IPS-18c (cell line): ENCODE measurements at regions not wholly inside any gene's neighbourhood (a gene's known extent, or its start where the extent isn't known, plus 50 kb on each side); places are given as distances from the start of the nearest gene placed in this dataset.
"Not testable (repeated sequence)": the region's sequence is repeated elsewhere in the genome, so short reads cannot be mapped to it uniquely, and the experiment has no call there.

Source experiments
- H3K4me3 ChIP-seq: 2 replicates; pipeline ENCODE4 v1.7.0; 2013; ENCODE audit warnings: low read depth, mild to moderate bottlenecking, low read length, moderate library complexity; ENCODE audit not compliant: insufficient read depth
- H3K9me3 ChIP-seq: one replicate; pipeline ENCODE4 v1.6.1; 2013; ENCODE audit warnings: mild to moderate bottlenecking, low read length, moderate library complexity; ENCODE audit not compliant: control insufficient read depth, insufficient read depth

DNA sequence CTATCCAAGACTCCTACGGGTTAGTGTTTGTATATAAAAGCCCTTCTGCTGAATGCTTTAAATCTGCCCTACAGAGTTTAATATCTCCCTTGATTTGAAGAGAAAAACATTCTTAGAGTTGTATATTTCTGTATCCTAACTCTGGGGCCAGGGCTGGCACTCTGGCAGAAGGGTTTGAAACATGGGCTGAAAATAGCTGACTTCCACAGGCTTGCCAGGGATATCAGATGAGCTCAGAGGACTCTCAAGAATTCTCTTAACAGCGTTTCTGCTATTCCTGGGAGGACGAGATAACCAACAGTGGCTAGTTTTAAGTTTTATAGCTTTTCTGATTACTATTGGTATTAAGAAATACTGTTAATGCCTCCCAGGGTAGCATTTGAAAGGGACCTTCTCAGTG, 127.5 kb downstream of the LIG4 start:
- Histone ChIP-seq H3K9me3 (no peaks in the 10 kb centered on the region), H3K4me3 (no peak overlapping the region)

DNA sequence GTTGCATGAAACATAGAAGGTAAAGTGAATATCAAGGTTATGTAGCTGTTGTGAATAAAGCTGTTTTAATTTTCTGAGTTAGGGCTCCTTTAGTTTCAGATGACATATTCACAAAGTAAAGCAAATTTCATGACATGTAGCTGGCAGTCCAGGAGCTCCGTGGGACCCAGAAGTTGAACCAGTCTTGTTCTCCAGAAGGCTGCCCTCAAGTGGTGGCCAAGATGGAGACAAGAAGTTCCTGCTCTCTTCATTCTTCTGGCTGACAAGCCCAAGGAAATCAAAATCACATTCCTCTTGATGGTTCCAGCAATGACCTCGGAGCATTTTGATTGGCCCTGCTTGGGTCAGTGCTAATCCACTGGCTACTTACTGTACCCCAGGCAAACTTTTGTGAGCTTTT, 128.7 kb downstream of the LIG4 start:
- H3K9me3 ChIP-seq = no peaks in the 10 kb centered on the region

DNA sequence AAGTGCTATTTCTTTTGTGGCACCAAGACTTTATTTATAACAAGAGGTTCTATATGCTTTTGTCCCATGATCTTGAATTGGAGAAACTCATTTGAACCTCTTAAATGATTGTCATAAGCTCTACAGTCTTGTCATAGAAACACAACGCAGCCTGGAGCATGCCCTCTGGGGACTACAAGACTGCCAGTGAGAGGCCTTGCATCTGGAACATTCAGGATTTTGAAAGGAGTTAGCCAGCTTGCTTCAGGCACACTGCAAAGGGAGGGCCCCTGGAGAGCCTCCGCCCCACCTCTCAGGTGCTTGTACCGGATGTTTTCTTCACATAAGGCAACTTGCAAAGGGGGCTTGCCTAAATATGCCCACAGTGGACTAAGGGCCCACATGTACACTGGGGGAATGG, 130.5 kb downstream of the LIG4 start:
- H3K4me3 ChIP-seq = no peak overlapping the region
- H3K9me3 ChIP-seq = no peaks in the 10 kb centered on the region

More for the DNA sequence above, 128.7 kb downstream of the LIG4 start:
- no peak overlapping the region for H3K4me3 ChIP-seq

DNA sequence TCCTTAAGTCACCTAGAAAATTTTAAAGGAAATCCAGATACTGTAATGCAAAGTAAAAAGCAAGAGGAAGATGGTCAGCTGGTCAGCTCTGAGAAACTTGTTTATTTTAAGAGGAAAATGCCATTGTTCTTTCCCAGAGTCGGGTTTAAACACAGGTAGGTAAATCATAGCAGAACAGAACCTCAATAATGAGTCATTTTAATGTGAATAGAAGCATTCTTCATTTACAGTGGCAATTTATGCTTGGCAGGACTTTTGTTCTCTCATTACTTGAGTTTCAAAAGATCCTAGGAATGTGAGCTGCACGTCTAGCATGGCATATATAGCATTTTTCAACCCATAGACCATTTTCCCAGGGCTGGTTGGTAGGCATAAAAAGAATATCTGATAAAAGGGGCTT, 132.3 kb downstream of the LIG4 start:
- Histone ChIP-seq H3K4me3 (no peak overlapping the region), H3K9me3 (no peaks in the 10 kb centered on the region)

DNA sequence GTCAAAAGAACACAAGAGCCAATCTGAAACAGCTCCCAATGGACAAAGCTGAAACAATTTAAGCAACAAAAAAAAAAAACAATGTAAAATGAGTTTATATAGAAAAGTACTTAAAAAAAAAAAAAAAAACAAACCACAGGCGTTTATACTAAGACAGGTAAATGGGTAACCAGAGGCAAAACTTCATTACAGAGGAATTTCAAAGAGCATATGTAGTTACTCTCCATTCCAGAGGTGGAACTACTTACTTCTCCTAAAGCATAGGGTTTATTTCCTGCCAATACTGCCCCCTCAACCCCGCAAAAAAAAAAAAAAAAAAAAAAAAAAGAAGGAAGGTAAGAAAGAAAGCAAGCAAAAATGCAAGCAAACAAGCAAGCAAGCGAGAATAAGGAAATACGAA, 132.9 kb downstream of the LIG4 start:
- no peaks in the 10 kb centered on the region for H3K9me3 ChIP-seq
- no peak overlapping the region for H3K4me3 ChIP-seq

DNA sequence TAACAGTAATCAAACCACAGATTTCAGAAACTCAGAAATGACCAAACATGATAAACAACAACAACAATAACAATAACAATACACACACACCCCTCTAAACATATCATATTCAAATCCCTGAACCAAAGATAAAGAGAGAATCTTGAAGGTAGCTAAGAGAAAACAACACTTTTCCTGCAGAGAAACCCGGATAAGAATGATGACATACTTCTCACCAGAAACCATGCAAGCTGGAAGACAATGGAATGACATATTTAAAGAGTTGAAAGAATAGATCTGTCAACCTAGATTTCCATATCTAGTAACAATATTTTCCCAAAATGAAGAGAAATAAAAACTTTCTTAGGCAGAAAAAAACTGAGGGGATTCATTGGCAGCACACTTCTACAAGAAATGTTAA, 138.1 kb downstream of the LIG4 start:
- Histone ChIP-seq H3K9me3 (no peaks in the 10 kb centered on the region), H3K4me3 (no peak overlapping the region)

DNA sequence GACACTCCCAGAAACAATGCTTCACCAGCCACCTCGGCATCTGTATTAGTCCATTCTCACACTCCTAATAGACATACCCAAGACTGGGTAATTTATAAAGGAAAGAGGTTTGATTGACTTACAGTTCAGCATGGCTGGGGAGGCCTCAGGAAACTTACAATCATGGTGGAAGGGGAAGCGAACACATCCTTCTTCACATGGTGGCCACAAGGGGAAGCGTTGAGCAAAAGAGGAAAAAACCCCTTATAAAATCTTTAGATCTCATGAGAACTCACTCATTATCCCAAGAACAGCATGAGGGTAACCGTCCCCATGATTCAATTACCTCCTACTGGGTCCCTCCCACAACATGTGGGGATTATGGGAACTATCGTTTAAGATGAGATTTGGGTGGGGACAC, 140.9 kb downstream of the LIG4 start:
- not testable (repeated sequence) for H3K4me3 ChIP-seq, H3K9me3 ChIP-seq

DNA sequence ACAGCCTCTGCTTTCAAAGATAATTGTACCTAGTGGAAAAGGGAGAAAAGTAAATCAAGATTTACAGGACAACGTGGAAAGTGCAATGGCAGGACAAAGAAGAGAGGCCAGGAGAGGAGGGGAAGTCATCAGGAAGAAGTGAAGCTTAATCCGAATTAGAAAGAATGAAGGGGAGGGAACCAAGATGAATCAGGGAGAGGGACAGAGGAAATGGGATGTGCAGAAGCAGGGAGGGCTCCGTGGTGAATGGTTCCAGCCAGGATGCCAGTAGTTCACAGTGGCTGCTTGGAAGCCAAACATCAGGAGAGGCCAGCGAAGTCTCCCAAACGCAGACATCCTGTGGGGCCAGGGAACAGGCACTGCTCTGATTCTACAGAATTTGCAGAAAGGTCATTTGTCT, 144.4 kb downstream of the LIG4 start:
- H3K4me3 ChIP-seq = no peak overlapping the region

DNA sequence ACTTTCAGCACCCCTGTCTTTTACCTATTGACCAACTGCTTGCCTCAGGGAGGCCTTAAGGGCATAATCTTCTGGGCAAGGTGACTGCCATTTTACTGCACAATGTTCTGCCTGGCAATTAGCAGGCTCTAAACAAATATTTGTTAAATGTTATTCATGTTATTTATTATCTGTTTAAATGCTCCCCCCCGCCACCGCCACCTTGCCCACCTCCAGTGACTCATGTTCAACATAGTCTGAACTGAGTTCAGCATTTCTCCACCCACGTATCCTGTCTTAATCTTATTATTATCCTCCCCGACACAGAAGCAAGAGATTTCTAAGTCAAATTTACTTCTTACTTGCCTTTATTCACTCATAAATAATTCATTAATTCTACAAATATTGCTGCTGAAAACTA, 144.8 kb downstream of the LIG4 start:
- H3K4me3 ChIP-seq = no peak overlapping the region
- no peaks in the 10 kb centered on the region for H3K9me3 ChIP-seq

More for the DNA sequence above, 144.4 kb downstream of the LIG4 start:
- H3K9me3 ChIP-seq = no peaks in the 10 kb centered on the region

DNA sequence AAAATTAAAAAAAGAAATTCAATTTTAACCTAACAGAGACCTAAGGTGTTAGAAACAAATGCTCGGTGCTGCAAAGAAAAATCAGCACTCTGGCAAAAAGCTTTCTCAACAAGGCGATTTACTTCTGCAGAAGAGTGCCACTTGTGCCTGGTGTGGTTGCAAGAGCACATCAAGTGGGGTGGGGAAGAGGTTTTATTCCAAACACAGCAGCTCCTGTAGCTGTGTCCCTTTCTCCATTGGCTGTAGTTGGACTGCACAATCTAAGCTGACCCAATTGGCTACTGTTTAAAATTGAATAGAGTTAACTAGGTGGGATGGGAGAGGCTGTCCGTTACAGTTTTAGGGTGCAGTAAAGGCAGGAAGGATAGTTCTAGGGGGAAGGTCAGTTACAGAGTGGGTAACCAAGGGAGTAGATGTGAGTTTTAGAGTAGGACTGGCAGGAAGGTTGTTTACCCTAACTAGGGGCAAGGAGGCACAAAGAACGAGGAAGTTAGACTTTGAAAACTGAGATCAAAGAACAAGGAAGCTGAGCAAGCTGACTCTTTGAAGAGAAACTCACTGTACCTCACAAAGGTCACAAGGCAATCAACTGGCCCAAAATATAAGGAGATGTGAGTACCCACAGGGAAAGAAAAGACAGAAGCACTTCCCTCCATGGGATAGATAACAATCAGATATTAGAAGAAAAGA, 145.7 kb downstream of the LIG4 start:
- no peak overlapping the region for H3K4me3 ChIP-seq
- H3K9me3 ChIP-seq = no peaks in the 10 kb centered on the region

DNA sequence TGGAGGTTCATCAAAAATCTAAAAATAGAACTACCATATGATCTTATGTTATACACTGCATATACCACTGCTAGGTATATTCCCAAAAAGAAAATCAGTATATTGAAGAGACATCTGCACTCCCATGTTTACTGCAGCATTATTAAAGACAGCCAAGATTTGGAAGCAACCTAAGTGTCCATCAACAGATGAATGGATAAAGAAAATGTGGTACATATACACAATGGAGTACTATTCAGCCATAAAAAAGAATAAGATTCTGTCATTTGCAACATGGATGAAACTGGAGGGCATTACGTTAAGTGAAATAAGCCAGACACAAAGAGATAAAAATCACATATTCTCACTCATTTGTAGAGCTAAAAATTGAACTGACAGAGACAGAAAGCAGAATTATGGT, 151.0 kb downstream of the LIG4 start:
- not testable (repeated sequence) for H3K4me3 ChIP-seq, H3K9me3 ChIP-seq

DNA sequence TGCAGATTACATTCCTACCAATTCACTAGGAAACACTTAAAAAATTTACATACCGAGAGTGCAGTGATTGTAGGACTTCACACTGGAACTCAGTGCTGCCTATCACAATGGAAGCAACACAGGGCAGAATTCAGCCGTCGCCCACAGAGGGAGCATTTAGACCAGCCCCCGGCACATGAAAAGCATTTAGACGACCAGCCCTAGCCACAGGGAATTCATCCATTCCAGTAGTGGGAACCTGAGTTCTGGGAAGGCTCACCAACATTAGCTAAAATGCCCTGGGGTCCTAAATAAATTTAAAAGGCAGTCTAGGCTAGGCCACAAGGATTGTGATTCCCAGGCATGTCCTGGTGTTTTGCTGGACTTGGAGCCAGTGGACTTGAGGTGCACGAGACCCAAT, 155.2 kb downstream of the LIG4 start:
- H3K4me3 ChIP-seq = no peak overlapping the region
- H3K9me3 ChIP-seq = no peaks in the 10 kb centered on the region

DNA sequence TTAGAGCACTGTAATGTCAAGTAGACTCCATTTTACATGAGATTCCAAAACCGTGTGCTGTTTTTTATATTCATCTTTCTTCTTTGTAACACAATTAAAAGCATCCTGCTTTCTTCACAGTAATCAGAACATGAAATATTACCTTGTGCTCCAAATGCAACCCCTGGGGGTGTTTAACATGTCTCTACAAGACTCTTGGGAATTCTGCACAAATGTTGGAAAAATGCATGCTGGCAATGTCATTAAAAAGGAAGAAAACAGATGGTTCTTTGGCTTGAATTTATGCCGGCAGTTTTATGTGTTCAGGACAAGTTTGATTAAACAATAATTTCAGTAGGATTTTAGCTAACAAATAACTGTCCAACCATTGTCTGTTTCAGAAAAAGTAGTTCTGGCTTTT, 159.1 kb downstream of the LIG4 start:
- no peaks in the 10 kb centered on the region for H3K9me3 ChIP-seq

DNA sequence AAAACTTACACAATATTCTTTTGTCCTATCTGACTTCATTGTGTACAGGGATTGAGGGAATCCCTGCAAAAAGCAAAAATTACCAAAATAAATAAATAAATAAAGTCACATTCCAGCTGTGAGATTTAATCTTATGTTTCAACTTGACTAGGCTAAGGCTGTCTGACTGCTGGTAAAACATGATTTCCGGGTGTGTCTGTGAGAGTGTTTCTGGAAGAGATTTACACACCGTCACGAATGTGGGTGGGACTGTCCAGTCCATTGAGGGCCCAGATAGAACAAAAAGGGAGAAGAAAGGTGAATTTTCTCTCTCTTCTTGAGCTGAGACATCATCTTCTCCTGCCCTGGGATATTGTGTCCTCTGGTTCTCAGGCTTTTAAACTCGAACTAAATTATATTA, 166.1 kb downstream of the LIG4 start:
- Histone ChIP-seq H3K4me3 (no peak overlapping the region), H3K9me3 (no peaks in the 10 kb centered on the region)

More for the DNA sequence above, 159.1 kb downstream of the LIG4 start:
- H3K4me3 ChIP-seq = no peak overlapping the region

DNA sequence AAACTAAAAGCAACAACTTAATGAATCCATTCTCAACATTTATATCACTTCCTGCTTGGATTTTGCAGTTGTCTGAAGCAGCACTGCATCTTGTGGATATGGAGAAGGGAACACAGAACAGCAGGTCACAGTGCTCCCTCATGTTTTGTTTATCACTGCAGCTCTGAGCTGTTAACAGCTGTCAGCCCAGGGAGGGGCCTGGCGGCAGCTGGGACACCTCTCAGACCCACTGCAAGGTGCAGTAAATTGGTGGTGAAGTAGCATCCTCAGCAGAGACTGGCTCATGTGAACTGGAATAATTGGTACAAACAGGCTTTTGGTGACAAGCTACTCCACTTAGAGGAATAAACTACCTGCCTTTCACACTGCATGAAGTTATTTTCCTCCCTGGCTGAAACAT, 170.4 kb downstream of the LIG4 start:
- Histone ChIP-seq H3K9me3 (no peaks in the 10 kb centered on the region), H3K4me3 (no peak overlapping the region)

DNA sequence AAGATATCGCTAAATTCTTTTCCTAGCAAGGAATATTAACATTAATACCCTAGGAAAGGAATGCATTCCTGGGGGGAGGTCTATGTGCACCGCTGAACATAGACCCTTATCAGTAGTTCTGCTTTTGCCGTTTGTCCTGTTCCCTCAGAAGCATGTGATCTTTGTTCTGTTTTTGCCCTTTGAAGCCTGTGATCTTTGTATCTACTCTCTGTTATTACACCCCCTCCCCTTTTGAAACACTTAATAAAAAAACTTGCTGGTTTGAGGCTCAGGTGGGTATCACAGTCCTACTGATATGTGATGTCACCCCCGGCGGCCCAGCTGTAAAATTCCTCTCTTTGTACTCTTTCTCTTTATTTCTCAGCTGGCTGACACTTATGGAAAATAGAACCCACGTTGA, 172.5 kb downstream of the LIG4 start:
- not testable (repeated sequence) for H3K9me3 ChIP-seq, H3K4me3 ChIP-seq

DNA sequence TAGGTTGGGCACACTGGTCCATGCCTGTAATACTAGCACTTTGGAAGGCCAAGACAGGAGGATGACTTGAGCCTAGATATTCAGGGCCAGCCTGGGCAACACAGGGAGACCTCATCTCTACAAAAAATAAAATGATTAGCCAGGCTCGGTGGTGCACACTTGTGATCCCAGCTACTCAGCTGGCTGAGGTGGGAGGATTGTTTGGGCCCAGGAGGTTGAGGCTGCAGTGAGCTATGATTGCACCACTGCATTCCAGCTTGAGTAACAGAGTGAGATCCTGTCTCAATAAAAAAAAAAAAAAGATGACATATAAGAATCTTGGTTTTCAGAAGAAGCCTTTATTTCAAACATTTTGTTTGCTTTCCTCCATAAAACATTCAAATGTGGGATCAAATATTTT, 178.0 kb downstream of the LIG4 start:
- H3K9me3 ChIP-seq = no peaks in the 10 kb centered on the region
- H3K4me3 ChIP-seq = no peak overlapping the region

DNA sequence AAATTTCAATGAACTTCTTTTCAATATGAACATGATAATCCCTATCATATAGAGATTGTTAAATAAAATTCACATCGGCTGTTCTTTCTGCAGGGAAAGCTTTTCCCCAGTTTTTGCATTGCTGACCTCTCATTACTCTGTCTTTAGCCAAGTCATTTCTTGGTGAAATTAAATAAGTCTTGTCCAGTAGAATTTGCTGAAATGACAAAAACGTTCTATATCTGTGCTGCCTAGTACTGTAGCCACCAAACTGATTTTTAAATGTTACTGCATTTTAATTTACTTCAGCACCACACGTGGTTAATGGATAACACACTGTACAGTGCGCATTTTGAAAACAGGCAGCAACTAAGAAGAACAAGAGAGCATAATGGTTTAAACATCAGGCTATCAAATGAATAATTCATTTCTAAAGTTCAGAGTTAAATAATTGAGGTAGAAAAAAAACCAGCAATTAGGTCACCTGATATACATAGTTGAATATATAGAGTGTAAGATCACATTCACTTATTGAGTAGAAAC, 178.9 kb downstream of the LIG4 start:
- Histone ChIP-seq H3K4me3 (no peak overlapping the region), H3K9me3 (no peaks in the 10 kb centered on the region)

DNA sequence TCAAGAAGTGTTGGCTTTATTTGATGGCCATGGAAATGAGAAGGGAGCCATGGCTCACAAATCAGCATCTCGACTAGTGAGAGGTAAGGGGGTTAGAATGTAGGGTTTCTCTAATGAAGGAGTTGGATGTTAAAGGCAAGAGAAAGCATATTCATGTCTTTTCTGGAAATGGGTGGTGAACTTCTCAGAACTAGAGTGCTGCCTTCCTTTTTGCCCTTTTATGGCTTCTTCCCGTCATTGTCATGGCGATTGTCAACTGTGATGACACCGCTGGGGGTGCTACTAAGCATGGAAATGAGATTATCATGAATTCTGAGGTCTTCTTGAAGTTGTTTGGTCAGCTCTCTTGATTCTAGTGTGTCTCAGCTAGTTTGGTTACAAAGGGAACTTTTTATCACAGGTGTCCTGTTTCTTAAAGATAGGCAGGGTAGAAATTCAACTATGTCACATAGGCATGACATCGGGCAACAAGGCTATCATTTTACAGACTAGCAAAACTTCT, 180.4 kb downstream of the LIG4 start:
- Histone ChIP-seq H3K9me3 (no peaks in the 10 kb centered on the region), H3K4me3 (no peak overlapping the region)
